HL-60 (cell line): ENCODE measurements at regions not wholly inside any gene's neighbourhood (a gene's known extent, or its start where the extent isn't known, plus 50 kb on each side); places are given as distances from the start of the nearest gene placed in this dataset.
"Not testable (repeated sequence)": the region's sequence is repeated elsewhere in the genome, so short reads cannot be mapped to it uniquely, and the experiment has no call there.

ENCODE experiments used
- DNase-seq, 2 experiments: peaks; one replicate each; pipeline ENCODE4 v3.0.0-alpha.2; 2010 to 2020; ENCODE audit warnings: low read depth in 1 of 2, low spot score in 1 of 2
- H3K27ac ChIP-seq: fragments of 250-450 bp; sonication (Bioruptor Pico); replicated peaks from 2 replicates; pipeline ENCODE4 v1.5.1; 2020; ENCODE audit warnings: mild to moderate bottlenecking, moderate library complexity
- H3K27me3 ChIP-seq: fragments of 250-450 bp; sonication (Bioruptor Pico); 2 replicates; pipeline ENCODE4 v1.5.1; 2021; ENCODE audit warnings: mild to moderate bottlenecking, moderate library complexity; ENCODE audit not compliant: insufficient read depth, poor library complexity, severe bottlenecking
- H3K4me3 ChIP-seq: replicated peaks from 2 replicates; pipeline ENCODE4 v1.5.1; 2011; ENCODE audit warnings: mild to moderate bottlenecking, control low read depth, low read length; ENCODE audit not compliant: insufficient read depth
- GABPA ChIP-seq: IDR thresholded peaks from 2 replicates; pipeline ENCODE4 v1.6.1; 2012; ENCODE audit warnings: low read depth
- POLR2AphosphoS5 ChIP-seq: IDR thresholded peaks from 2 replicates; pipeline ENCODE4 v1.6.1; 2012; ENCODE audit warnings: low read depth
- SPI1 ChIP-seq: IDR thresholded peaks from 2 replicates; pipeline ENCODE4 v1.6.1; 2012; ENCODE audit warnings: low read depth, mild to moderate bottlenecking, borderline replicate concordance
- TF ChIP-seq, protein P1 (sequence below): IDR thresholded peaks from one replicate; pipeline ENCODE4 v1.5.1; 2011; ENCODE audit warnings: low read length, control low read depth, inconsistent platforms; ENCODE audit not compliant: insufficient read depth
- TF ChIP-seq, protein P2 (sequence below): IDR thresholded peaks from 2 replicates; pipeline ENCODE4 v1.6.1; 2012; ENCODE audit warnings: low read depth; ENCODE audit not compliant: insufficient replicate concordance

DNA sequence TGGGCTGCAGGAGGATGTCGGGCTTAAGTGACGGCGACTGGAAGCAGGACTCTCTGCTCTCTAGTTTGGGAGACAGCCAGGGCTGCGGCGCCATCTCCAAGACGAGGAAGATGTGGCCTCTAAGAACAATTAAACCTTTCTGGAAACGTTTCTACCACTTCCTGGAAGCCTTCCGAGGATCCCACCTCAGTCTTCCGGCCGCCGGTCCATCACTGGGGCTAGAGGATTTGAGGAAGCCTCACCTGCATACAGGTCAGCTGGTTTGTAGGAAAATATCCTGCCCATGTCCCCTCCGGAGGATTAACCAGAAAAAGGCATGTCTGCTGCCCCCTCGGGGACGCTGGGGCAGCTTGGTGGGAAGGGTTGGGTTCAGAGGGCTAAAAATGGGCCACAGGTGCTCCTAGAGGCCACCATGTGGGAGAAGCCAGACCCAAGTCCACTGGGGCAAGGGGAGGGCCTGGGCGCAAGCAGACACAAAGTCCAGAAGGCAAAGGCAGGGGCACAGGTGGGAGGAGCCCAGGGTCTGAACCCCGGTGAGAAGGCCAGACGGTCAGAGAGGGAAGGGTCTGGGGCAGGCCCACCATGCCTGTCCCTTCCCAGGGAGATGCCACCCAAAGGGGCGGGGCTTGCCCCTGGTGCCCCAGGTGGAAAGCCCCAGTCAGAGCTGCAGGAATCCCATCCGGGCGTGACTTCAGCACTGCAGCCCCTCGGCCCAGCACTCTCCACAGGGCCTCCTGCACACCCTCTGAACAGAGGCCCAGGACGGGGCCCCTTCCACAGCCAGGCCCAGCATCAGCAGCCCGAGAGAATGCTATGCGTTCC is 82.2 kb upstream of the ID2 start:
- Histone ChIP-seq H3K4me3 (no peak overlapping the region), H3K27me3 (no peaks in the 10 kb centered on the region), H3K27ac (no peak overlapping the region)
- TF ChIP-seq, protein P1, sequence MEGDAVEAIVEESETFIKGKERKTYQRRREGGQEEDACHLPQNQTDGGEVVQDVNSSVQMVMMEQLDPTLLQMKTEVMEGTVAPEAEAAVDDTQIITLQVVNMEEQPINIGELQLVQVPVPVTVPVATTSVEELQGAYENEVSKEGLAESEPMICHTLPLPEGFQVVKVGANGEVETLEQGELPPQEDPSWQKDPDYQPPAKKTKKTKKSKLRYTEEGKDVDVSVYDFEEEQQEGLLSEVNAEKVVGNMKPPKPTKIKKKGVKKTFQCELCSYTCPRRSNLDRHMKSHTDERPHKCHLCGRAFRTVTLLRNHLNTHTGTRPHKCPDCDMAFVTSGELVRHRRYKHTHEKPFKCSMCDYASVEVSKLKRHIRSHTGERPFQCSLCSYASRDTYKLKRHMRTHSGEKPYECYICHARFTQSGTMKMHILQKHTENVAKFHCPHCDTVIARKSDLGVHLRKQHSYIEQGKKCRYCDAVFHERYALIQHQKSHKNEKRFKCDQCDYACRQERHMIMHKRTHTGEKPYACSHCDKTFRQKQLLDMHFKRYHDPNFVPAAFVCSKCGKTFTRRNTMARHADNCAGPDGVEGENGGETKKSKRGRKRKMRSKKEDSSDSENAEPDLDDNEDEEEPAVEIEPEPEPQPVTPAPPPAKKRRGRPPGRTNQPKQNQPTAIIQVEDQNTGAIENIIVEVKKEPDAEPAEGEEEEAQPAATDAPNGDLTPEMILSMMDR: no peak
- TF ChIP-seq SPI1 (no peak), POLR2AphosphoS5 (no peak), GABPA (no peak)
- TF ChIP-seq, protein P2, sequence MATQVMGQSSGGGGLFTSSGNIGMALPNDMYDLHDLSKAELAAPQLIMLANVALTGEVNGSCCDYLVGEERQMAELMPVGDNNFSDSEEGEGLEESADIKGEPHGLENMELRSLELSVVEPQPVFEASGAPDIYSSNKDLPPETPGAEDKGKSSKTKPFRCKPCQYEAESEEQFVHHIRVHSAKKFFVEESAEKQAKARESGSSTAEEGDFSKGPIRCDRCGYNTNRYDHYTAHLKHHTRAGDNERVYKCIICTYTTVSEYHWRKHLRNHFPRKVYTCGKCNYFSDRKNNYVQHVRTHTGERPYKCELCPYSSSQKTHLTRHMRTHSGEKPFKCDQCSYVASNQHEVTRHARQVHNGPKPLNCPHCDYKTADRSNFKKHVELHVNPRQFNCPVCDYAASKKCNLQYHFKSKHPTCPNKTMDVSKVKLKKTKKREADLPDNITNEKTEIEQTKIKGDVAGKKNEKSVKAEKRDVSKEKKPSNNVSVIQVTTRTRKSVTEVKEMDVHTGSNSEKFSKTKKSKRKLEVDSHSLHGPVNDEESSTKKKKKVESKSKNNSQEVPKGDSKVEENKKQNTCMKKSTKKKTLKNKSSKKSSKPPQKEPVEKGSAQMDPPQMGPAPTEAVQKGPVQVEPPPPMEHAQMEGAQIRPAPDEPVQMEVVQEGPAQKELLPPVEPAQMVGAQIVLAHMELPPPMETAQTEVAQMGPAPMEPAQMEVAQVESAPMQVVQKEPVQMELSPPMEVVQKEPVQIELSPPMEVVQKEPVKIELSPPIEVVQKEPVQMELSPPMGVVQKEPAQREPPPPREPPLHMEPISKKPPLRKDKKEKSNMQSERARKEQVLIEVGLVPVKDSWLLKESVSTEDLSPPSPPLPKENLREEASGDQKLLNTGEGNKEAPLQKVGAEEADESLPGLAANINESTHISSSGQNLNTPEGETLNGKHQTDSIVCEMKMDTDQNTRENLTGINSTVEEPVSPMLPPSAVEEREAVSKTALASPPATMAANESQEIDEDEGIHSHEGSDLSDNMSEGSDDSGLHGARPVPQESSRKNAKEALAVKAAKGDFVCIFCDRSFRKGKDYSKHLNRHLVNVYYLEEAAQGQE: no peak
- DNase-seq: no peak

DNA sequence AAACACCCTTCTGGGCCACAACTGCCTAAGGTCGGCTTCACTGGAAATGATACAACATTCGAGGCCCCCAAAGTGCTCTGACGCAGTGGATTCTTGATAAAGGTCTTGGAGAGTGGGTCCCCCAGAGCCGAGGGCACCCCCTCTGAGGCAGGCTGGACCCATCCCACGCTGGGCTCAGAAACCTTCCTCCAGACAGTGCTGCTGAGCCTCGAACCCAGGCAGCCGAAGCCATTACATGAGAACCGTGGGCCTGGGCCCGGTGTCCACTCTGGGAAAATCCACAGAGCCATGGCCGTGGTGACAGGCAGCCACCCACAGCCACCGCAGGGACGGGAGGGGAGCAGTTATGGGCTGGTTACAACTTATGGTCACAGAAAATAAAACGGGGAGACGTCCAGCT is 81.4 kb upstream of the ID2 start:
- Histone ChIP-seq H3K4me3 (no peak overlapping the region), H3K27ac (no peak overlapping the region), H3K27me3 (no peaks in the 10 kb centered on the region)
- no peak for DNase-seq
- TF ChIP-seq POLR2AphosphoS5 (no peak), GABPA (no peak), SPI1 (no peak)
- TF ChIP-seq, protein P1: no peak
- TF ChIP-seq, protein P2: no peak

DNA sequence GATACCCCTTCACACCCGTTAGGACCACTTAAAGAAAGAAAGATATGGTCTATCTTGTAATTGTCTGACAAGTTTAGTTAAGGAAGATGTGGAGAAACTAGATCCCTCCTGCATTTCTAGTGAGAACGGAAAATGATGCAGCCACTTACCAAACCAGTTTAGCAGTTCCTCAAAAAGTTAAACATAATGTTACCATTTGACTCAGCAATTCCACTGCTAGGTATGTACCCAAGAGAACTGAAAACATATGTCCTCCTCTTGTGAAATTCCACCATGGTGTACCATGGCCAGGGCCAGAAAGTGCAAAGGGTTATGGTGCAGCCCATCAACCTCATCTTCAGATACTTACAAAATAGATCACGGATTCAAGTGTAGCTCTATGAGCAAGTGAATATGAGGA is 79.0 kb upstream of the ID2 start:
- H3K4me3 ChIP-seq: no peak overlapping the region
- DNase-seq: peak; percentile 61 to 65
- H3K27me3 ChIP-seq: no peaks in the 10 kb centered on the region
- H3K27ac ChIP-seq: no peak overlapping the region; the same call in 1 of the 2 replicates
- TF ChIP-seq, protein P2: peak; percentile 72
- no peak for TF ChIP-seq GABPA
- peak; percentile 42; the same call in 1 of the 2 replicates for TF ChIP-seq POLR2AphosphoS5
- TF ChIP-seq, protein P1: no peak
- peak; percentile 96 for TF ChIP-seq SPI1

DNA sequence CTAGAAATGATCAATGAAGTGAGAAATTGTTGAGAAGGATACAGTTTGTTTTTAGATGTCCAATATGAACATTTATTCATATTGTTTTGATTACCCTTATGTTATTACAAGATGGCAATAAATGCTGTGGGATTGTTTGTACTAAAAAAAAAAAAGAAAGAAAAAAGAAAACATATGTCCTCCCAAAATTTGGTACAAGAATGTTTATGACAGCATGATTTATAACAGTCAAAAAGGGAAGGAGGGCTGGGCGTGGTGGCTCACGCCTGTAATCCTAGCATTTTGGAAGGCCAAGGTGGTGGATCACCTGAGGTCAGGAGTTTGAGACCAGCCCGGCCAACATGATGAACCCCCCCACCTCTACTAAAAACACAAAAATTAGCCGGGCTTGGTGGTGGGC is 78.5 kb upstream of the ID2 start:
- not testable (repeated sequence) for H3K4me3 ChIP-seq, DNase-seq, H3K27me3 ChIP-seq, H3K27ac ChIP-seq
